Nephron (organoid): ENCODE measurements at regions not wholly inside any gene's neighbourhood (a gene's known extent, or its start where the extent isn't known, plus 50 kb on each side); places are given as distances from the start of the nearest gene placed in this dataset.

ENCODE experiments used
- H3K27ac Mint-ChIP-seq, 3 experiments: 2 replicates each; pipeline ENCODE4 v1.8.0; 2020; ENCODE audit warnings: mixed read lengths in 3 of 3, mild to moderate bottlenecking in 2 of 3, moderate library complexity in 1 of 3
- H3K27me3 Mint-ChIP-seq: 2 replicates; pipeline ENCODE4 v1.8.0; 2021; ENCODE audit warnings: low read depth, mild to moderate bottlenecking, moderate library complexity, mixed read lengths
- H3K36me3 Mint-ChIP-seq: 2 replicates; pipeline ENCODE4 v1.8.0; 2020; ENCODE audit warnings: low read depth, mixed read lengths
- H3K4me1 Mint-ChIP-seq: 2 replicates; pipeline ENCODE4 v1.8.0; 2020; ENCODE audit warnings: mixed read lengths
- H3K4me3 Mint-ChIP-seq, 3 experiments: 2 replicates each; pipeline ENCODE4 v1.8.0; 2020; ENCODE audit warnings: mild to moderate bottlenecking in 3 of 3, mixed read lengths in 3 of 3, moderate library complexity in 2 of 3
- H3K9me3 Mint-ChIP-seq: 2 replicates; pipeline ENCODE4 v1.8.0; 2020; ENCODE audit warnings: mixed read lengths
- TF ChIP-seq, protein P1 (sequence below), 3 experiments: fragments of 200-600 bp; sonication (generic); IDR thresholded peaks; one replicate each; pipeline ENCODE4 v1.5.0; 2021; ENCODE audit warnings: antibody characterized with exemption in 3 of 3; ENCODE audit not compliant: unreplicated experiment in 3 of 3

GRCh38 chr9:18182636-18183035 lies 291.3 kb upstream of the ADAMTSL1 start:
- H3K4me1 Mint-ChIP-seq: no peaks in the 10 kb centered on the region
- H3K27me3 Mint-ChIP-seq: no peaks in the 10 kb centered on the region
- no peak overlapping the region for H3K27ac Mint-ChIP-seq
- no peak overlapping the region for H3K4me3 Mint-ChIP-seq
- TF ChIP-seq, protein P1, sequence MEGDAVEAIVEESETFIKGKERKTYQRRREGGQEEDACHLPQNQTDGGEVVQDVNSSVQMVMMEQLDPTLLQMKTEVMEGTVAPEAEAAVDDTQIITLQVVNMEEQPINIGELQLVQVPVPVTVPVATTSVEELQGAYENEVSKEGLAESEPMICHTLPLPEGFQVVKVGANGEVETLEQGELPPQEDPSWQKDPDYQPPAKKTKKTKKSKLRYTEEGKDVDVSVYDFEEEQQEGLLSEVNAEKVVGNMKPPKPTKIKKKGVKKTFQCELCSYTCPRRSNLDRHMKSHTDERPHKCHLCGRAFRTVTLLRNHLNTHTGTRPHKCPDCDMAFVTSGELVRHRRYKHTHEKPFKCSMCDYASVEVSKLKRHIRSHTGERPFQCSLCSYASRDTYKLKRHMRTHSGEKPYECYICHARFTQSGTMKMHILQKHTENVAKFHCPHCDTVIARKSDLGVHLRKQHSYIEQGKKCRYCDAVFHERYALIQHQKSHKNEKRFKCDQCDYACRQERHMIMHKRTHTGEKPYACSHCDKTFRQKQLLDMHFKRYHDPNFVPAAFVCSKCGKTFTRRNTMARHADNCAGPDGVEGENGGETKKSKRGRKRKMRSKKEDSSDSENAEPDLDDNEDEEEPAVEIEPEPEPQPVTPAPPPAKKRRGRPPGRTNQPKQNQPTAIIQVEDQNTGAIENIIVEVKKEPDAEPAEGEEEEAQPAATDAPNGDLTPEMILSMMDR (IDR thresholded peaks at IDR 0.05; ENCODE audit: unreplicated experiment in 3 of 3): no peak
- H3K36me3 Mint-ChIP-seq: peaks cover 3% of the 10 kb centered on the region
- H3K9me3 Mint-ChIP-seq: peaks cover 9% of the 10 kb centered on the region

DNA sequence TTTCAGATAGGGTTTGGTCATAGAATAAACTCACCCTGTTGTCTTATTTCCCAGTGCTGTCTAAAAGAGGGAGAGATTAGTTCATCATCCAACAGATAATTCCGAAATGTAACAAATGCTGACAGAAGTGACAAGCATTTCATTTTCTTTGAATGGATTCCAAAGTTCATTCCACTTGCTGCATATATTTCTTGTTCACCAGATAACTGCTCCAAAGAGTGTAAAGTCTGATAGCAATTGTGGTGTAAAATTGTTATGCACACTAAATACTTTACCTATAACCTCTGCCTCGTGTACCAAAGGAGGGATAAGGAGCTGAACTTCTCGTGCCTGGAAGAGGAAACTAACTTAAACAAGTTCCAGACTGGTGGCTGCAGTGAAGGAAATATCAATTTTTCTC lies 290.0 kb upstream of the ADAMTSL1 start:
- Mint-ChIP-seq H3K27me3 (peaks cover 4% of the 10 kb centered on the region), H3K9me3 (peaks cover 5% of the 10 kb centered on the region), H3K4me1 (no peaks in the 10 kb centered on the region), H3K4me3 (no peak overlapping the region), H3K27ac (peak overlapping the region in 1 of 3 experiments; percentile 2), H3K36me3 (no peaks in the 10 kb centered on the region)
- TF ChIP-seq, protein P1 (IDR thresholded peaks at IDR 0.05; ENCODE audit: unreplicated experiment in 3 of 3): no peak

DNA sequence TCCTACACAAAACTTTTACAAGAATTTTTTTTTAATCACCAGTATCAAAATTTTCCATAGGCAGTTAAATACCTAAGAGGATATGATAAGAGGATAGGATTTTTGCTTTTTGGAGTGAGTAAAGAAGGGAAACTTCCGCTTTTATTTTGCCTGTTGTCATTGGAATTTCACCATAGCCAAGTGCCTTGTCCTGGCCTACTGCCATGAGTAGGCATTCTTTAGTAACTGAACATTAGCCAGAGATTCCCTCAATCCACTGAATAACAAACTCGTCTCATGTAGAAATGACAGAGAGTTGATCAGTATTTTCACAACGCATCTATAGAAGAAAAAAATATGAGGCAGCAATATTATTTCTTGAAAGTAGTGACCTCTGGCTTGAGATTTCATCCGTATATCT lies 289.6 kb upstream of the ADAMTSL1 start:
- Mint-ChIP-seq H3K27ac (peak overlapping the region in 1 of 3 experiments; percentile 2), H3K4me3 (no peak overlapping the region), H3K4me1 (no peaks in the 10 kb centered on the region), H3K36me3 (no peaks in the 10 kb centered on the region), H3K9me3 (peaks cover 2% of the 10 kb centered on the region), H3K27me3 (peaks cover 5% of the 10 kb centered on the region)
- TF ChIP-seq, protein P1 (IDR thresholded peaks at IDR 0.05; ENCODE audit: unreplicated experiment in 3 of 3): no peak

- Mint-ChIP-seq H3K27ac (no peak overlapping the region), H3K9me3 (peaks cover 2% of the 10 kb centered on the region), H3K36me3 (no peaks in the 10 kb centered on the region), H3K4me3 (no peak overlapping the region), H3K27me3 (peaks cover 5% of the 10 kb centered on the region), H3K4me1 (peaks cover 7% of the 10 kb centered on the region)
- TF ChIP-seq, protein P1 (IDR thresholded peaks at IDR 0.05; ENCODE audit: unreplicated experiment in 3 of 3): no peak
These were observed 288.8 kb upstream of the ADAMTSL1 start for GRCh38 chr9:18185196-18185595.

DNA sequence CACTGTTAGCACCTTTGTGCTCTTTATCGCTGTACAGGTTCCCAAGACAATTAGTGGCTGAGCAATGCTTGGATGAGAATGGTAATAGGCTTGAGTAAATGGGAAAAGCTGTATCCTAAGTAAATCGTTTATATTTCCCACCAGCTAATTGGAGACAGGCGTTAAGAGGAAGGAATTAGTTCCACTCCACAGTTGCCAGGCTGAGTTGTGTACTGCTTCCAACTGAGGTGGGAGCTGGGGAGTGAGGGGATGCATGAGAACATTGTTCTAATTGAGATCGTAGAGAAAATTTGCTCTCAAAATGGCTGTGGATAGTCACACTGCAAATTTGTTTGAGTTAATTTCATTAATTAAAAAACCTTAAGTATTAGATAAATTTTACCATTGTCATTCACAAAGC lies 285.0 kb upstream of the ADAMTSL1 start:
- Mint-ChIP-seq H3K27me3 (peaks cover 9% of the 10 kb centered on the region), H3K36me3 (no peaks in the 10 kb centered on the region), H3K27ac (no peak overlapping the region), H3K9me3 (no peaks in the 10 kb centered on the region), H3K4me1 (peaks cover 7% of the 10 kb centered on the region), H3K4me3 (no peak overlapping the region)
- TF ChIP-seq, protein P1 (IDR thresholded peaks at IDR 0.05; ENCODE audit: unreplicated experiment in 3 of 3): no peak

DNA sequence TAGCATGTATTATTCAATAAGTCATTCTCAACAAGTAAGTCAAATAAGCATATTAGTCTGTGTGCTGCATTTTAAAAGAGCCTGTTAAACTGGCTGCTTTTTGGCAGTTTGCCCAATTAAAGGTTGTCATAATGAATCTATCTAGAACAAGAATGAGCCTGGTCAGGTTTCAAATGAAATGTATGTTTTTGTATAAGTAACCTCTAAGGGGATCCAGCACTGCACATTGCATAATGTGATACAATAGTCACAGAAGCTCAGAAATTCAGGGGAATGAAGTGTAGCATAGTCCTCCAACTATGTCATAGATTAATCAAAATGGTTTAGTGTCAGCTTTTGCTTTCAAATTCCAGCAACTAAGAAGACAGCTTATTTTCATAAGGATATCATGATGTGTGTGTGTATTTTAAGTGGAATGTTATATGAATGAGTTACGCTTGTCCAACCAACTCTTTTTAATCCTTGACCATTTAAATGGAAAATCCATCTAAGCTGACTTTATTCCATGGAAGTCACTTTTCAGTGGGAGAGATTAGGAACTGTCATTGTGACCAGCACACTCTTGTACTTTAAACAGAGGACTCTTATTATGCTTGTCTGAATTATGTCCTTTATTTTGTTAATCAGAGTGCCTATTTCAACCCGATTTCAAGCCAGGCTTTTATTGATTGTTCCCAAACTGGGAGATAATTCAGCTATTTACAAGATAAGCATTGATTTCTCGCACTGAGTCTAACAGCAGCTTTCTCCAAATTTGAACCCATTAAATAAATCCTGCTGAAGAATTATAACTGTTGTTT lies 283.9 kb upstream of the ADAMTSL1 start:
- Mint-ChIP-seq H3K27me3 (peaks cover 15% of the 10 kb centered on the region), H3K36me3 (no peaks in the 10 kb centered on the region)
- TF ChIP-seq, protein P1 (IDR thresholded peaks at IDR 0.05; ENCODE audit: unreplicated experiment in 3 of 3): no peak

More for the DNA sequence above, 283.9 kb upstream of the ADAMTSL1 start:
- Mint-ChIP-seq H3K9me3 (no peaks in the 10 kb centered on the region), H3K27ac (no peak overlapping the region), H3K4me3 (no peak overlapping the region), H3K4me1 (peaks cover 7% of the 10 kb centered on the region)
